ENCODE measurements at regions not wholly inside any gene's neighbourhood (a gene's known extent, or its start where the extent isn't known, plus 50 kb on each side); places are given as distances from the start of the nearest gene placed in this dataset.

GRCh38 chr3:88225326-88226008 lies 75.7 kb downstream of the C3orf38 start:
- Mint-ChIP-seq H3K27me3 (ENCODE audit: insufficient read depth, unreplicated experiment) (peaks cover 6% of the 10 kb centered on the region), H3K27ac (ENCODE audit: unreplicated experiment) (no peak overlapping the region), H3K4me1 (ENCODE audit: low read depth, unreplicated experiment) (no peaks in the 10 kb centered on the region), H3K36me3 (ENCODE audit: insufficient read depth, unreplicated experiment) (no peaks in the 10 kb centered on the region), H3K4me3 (ENCODE audit: unreplicated experiment) (no peak overlapping the region), H3K9me3 (ENCODE audit: unreplicated experiment) (no peaks in the 10 kb centered on the region)
- Histone ChIP-seq H3K4me1 (no peaks in the 10 kb centered on the region), H3K9me3 (no peaks in the 10 kb centered on the region), H3K27me3 (replicated peaks; ENCODE audit: control insufficient read depth, insufficient read depth, low read length) (no peaks in the 10 kb centered on the region), H3K4me3 (ENCODE audit: low read depth, low read length) (no peak overlapping the region), H3K36me3 (ENCODE audit: control insufficient read depth, insufficient read depth, low read length) (no peaks in the 10 kb centered on the region)
- ChIA-PET POLR2A (no interaction called here), CTCF (no interaction called here)
- BruUV-seq (replicated peaks), result no TSS peak
- DNase-seq, result no peak
- intact Hi-C loops (cut with micrococcal nuclease; ENCODE audit: unreplicated experiment), result no loop called here
- no peak for TF ChIP-seq CTCF (IDR thresholded peaks at IDR 0.05; ENCODE audit: insufficient read depth in 1 of 2, low read depth in 1 of 2, low read length in 1 of 2, severe bottlenecking in 1 of 2, unreplicated experiment in 1 of 2)

GRCh38 chr3:88226910-88227309 lies 77.2 kb downstream of the C3orf38 start:
- Histone ChIP-seq H3K4me1 (no peaks in the 10 kb centered on the region), H3K27me3 (replicated peaks; ENCODE audit: control insufficient read depth, insufficient read depth, low read length) (no peaks in the 10 kb centered on the region), H3K36me3 (ENCODE audit: control insufficient read depth, insufficient read depth, low read length) (no peaks in the 10 kb centered on the region), H3K4me3 (ENCODE audit: low read depth, low read length) (no peak overlapping the region), H3K9me3 (no peaks in the 10 kb centered on the region)
- DNase-seq, result no peak
- H3K4me3 Mint-ChIP-seq (ENCODE audit: unreplicated experiment), result no peak overlapping the region
- H3K36me3 Mint-ChIP-seq (ENCODE audit: insufficient read depth, unreplicated experiment), result no peaks in the 10 kb centered on the region
- no peak for TF ChIP-seq CTCF (IDR thresholded peaks at IDR 0.05; ENCODE audit: insufficient read depth in 1 of 2, low read depth in 1 of 2, low read length in 1 of 2, severe bottlenecking in 1 of 2, unreplicated experiment in 1 of 2)
- H3K27me3 Mint-ChIP-seq (ENCODE audit: insufficient read depth, unreplicated experiment), result peaks cover 6% of the 10 kb centered on the region
- no peaks in the 10 kb centered on the region for H3K9me3 Mint-ChIP-seq (ENCODE audit: unreplicated experiment)
- ChIA-PET CTCF (no interaction called here), POLR2A (no interaction called here)
- intact Hi-C loops (cut with micrococcal nuclease; ENCODE audit: unreplicated experiment), result no loop called here
- H3K27ac Mint-ChIP-seq (ENCODE audit: unreplicated experiment), result no peak overlapping the region
- no TSS peak for BruUV-seq (replicated peaks)
- H3K4me1 Mint-ChIP-seq (ENCODE audit: low read depth, unreplicated experiment), result no peaks in the 10 kb centered on the region

DNA sequence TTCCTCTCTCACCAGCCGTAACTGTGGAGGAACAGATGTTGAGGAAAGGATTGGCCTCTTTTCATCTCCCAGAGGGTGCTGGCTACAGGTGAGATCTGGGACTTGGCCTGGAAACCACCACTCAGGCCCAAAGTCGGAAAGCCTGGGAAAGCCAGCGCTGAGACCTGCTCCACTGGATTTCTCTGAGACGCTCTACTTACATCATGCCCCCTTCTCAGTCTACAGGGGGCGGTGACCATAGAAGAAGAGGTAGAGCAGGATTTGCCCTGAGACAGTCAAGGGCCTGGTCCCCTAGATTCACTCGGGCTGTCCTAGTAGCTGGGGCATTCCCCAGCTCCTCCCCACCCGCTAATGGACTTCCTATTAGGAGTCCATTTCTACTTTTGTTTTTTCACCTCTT lies 80.9 kb downstream of the C3orf38 start:
- no peaks in the 10 kb centered on the region for H3K27me3 ChIP-seq (replicated peaks; ENCODE audit: control insufficient read depth, insufficient read depth, low read length)
- Mint-ChIP-seq H3K36me3 (ENCODE audit: insufficient read depth, unreplicated experiment) (no peaks in the 10 kb centered on the region), H3K27me3 (ENCODE audit: insufficient read depth, unreplicated experiment) (no peaks in the 10 kb centered on the region), H3K4me1 (ENCODE audit: low read depth, unreplicated experiment) (no peaks in the 10 kb centered on the region), H3K4me3 (ENCODE audit: unreplicated experiment) (no peak overlapping the region), H3K9me3 (ENCODE audit: unreplicated experiment) (no peaks in the 10 kb centered on the region), H3K27ac (ENCODE audit: unreplicated experiment) (no peak overlapping the region)
- ChIA-PET CTCF (no interaction called here), POLR2A (no interaction called here)
- BruUV-seq (replicated peaks), result no TSS peak
- no peaks in the 10 kb centered on the region for H3K36me3 ChIP-seq (ENCODE audit: control insufficient read depth, insufficient read depth, low read length)
- intact Hi-C loops (cut with micrococcal nuclease; ENCODE audit: unreplicated experiment), result no loop called here
- H3K9me3 ChIP-seq, result no peaks in the 10 kb centered on the region
- no peaks in the 10 kb centered on the region for H3K4me1 ChIP-seq
- no peak for DNase-seq
- TF ChIP-seq CTCF (IDR thresholded peaks at IDR 0.05; ENCODE audit: insufficient read depth in 1 of 2, low read depth in 1 of 2, low read length in 1 of 2, severe bottlenecking in 1 of 2, unreplicated experiment in 1 of 2), result no peak
- H3K4me3 ChIP-seq (ENCODE audit: low read depth, low read length), result no peak overlapping the region

Measured in Caco-2 (cell line).